IMR-90 (cell line): ENCODE measurements at regions not wholly inside any gene's neighbourhood (a gene's known extent, or its start where the extent isn't known, plus 50 kb on each side); places are given as distances from the start of the nearest gene placed in this dataset.

ENCODE experiments used
- BHLHE40 ChIP-seq: fragments of 150-350 bp; IDR thresholded peaks from 2 replicates; pipeline ENCODE4 v1.6.1; 2016; ENCODE audit warnings: mild to moderate bottlenecking, low read depth, low read length
- MXI1 ChIP-seq: IDR thresholded peaks from 2 replicates; pipeline ENCODE4 v1.6.1; 2012; ENCODE audit warnings: low read depth, mild to moderate bottlenecking, low read length, moderate library complexity, borderline replicate concordance
- POLR2A ChIP-seq: IDR thresholded peaks from 2 replicates; pipeline ENCODE4 v1.6.1; 2012; ENCODE audit warnings: mild to moderate bottlenecking, low read depth, low read length
- RCOR1 ChIP-seq: IDR thresholded peaks from 2 replicates; pipeline ENCODE4 v1.6.1; 2012; ENCODE audit warnings: mild to moderate bottlenecking, low read length, improper control_type of control experiment; ENCODE audit not compliant: insufficient replicate concordance
- SMC3 ChIP-seq: fragments of 150-350 bp; IDR thresholded peaks from 2 replicates; pipeline ENCODE4 v1.6.1; 2016; ENCODE audit warnings: low read depth, mild to moderate bottlenecking, antibody characterized with exemption, low read length, moderate library complexity
- TF ChIP-seq, protein P1 (sequence below): conservative IDR thresholded peaks from 2 replicates; pipeline ENCODE4 v1.5.1; 2012; ENCODE audit warnings: mild to moderate bottlenecking, low read depth, low read length, improper control_type of control experiment
- TF ChIP-seq, protein P2 (sequence below): fragments of 150-350 bp; IDR thresholded peaks from 2 replicates; pipeline ENCODE4 v1.6.1; 2017; ENCODE audit warnings: mild to moderate bottlenecking, antibody characterized with exemption, low read length, low read depth

DNA sequence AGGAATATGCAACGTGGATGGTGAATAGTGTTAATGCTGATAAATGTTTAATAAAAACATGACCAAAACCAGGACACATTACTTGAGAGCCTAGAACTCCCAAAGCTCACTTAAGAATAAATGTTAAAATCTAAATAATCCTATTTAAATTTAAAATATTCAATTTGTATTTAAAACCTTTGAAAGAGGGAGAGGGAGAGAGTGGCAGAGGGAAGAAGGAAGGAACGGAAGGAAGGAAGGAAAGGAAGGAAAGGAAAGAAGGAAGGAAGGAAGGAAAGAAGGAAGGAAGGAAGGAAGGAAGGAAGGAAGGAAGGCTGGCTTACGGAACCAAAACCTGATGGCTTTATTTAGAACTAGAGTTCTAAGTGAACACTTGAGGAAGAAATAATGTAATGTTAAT lies 324.1 kb upstream of the SYT4 start:
- TF ChIP-seq POLR2A (no peak), SMC3 (no peak), BHLHE40 (no peak), MXI1 (no peak), RCOR1 (no peak)
- TF ChIP-seq, protein P1, sequence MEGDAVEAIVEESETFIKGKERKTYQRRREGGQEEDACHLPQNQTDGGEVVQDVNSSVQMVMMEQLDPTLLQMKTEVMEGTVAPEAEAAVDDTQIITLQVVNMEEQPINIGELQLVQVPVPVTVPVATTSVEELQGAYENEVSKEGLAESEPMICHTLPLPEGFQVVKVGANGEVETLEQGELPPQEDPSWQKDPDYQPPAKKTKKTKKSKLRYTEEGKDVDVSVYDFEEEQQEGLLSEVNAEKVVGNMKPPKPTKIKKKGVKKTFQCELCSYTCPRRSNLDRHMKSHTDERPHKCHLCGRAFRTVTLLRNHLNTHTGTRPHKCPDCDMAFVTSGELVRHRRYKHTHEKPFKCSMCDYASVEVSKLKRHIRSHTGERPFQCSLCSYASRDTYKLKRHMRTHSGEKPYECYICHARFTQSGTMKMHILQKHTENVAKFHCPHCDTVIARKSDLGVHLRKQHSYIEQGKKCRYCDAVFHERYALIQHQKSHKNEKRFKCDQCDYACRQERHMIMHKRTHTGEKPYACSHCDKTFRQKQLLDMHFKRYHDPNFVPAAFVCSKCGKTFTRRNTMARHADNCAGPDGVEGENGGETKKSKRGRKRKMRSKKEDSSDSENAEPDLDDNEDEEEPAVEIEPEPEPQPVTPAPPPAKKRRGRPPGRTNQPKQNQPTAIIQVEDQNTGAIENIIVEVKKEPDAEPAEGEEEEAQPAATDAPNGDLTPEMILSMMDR = no peak
- TF ChIP-seq, protein P2, sequence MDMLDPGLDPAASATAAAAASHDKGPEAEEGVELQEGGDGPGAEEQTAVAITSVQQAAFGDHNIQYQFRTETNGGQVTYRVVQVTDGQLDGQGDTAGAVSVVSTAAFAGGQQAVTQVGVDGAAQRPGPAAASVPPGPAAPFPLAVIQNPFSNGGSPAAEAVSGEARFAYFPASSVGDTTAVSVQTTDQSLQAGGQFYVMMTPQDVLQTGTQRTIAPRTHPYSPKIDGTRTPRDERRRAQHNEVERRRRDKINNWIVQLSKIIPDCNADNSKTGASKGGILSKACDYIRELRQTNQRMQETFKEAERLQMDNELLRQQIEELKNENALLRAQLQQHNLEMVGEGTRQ = no peak
